Upper lobe of right lung (tissue), 1 donor: ENCODE measurements at regions not wholly inside any gene's neighbourhood (a gene's known extent, or its start where the extent isn't known, plus 50 kb on each side); places are given as distances from the start of the nearest gene placed in this dataset.

Experiments used
- ATAC-seq: fragments of 200-7000 bp; cut with Tn5 transposase; one replicate; pipeline ENCODE4 v1.9.1; 2020; ENCODE audit warnings: mild to moderate bottlenecking, moderate library complexity
- DNase-seq: peaks from one replicate; pipeline ENCODE4 v3.0.0-alpha.2; 2020
- H3K27ac ChIP-seq: fragments of 200-600 bp; one replicate; pipeline ENCODE4 v1.8.0; 2022
- H3K27me3 ChIP-seq: fragments of 200-600 bp; one replicate; pipeline ENCODE4 v1.8.0; 2022; ENCODE audit warnings: mild to moderate bottlenecking
- H3K36me3 ChIP-seq: fragments of 200-600 bp; one replicate; pipeline ENCODE4 v1.8.0; 2022
- H3K4me1 ChIP-seq: fragments of 200-600 bp; one replicate; pipeline ENCODE4 v1.8.0; 2022
- H3K4me3 ChIP-seq: fragments of 200-600 bp; one replicate; pipeline ENCODE4 v1.8.0; 2022; ENCODE audit warnings: mild to moderate bottlenecking
- H3K9me3 ChIP-seq: fragments of 200-600 bp; one replicate; pipeline ENCODE4 v1.8.0; 2022
- CTCF ChIP-seq: fragments of 200-600 bp; IDR thresholded peaks from one replicate; pipeline ENCODE4 v1.8.0; 2022; ENCODE audit warnings: antibody characterized with exemption
- intact Hi-C: fragments of 100-400 bp; cut with DNase I; formaldehyde crosslinking; loops from one replicate; pipeline ENCODE4 v1.11.0; 2022
- donor health status: DM: no; HTN: yes; CAD: no; lungs with severe emphysema.

DNA sequence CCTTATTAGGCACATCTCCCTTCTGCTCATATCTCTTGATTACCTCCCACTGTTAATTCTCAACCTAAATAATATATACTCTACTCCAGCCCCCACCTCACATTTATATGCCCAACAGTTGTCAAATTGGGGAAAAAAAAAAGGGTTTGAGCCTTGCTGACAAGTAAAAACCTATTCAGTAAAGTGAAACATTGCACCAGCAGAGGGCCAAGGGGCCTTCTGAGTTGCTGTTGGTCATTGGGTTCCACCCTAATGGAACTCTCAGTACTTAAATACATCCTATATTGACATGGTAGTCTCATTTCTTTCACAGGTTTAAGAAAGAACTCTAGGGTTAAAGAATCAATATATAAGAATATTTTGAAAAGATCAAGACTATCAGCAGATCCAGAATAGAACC lies 362.2 kb downstream of the SMARCA1 start:
- intact Hi-C loops: no loop called here
- no peaks in the 10 kb centered on the region for H3K36me3 ChIP-seq
- no peak overlapping the region for H3K4me3 ChIP-seq
- no peak overlapping the region for H3K27ac ChIP-seq
- TF ChIP-seq CTCF: no peak
- ATAC-seq (no peak), DNase-seq (no peak)
- H3K9me3 ChIP-seq: no peaks in the 10 kb centered on the region
- no peaks in the 10 kb centered on the region for H3K27me3 ChIP-seq
- H3K4me1 ChIP-seq: no peaks in the 10 kb centered on the region

DNA sequence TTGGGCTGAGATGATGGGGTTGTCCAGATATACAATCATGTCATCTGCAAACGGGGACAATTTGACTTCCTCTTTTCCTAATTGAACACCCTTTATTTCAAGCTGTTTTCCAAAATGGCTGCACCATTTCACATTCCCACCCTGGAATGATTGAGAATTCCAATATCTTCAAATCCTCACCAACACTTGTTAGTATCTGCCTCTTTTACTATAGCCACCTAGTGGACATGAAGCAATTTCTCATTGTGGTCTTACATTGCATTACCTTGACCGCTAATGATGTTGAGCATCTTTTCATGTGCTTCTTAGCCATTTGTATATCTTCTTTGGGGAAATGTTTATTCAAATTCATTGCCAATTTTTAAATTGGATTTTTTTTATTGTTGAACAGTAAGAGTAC lies 364.8 kb downstream of the SMARCA1 start:
- Histone ChIP-seq H3K9me3 (no peaks in the 10 kb centered on the region), H3K27ac (no peak overlapping the region), H3K27me3 (no peaks in the 10 kb centered on the region), H3K4me1 (no peaks in the 10 kb centered on the region), H3K4me3 (no peak overlapping the region), H3K36me3 (no peaks in the 10 kb centered on the region)
- DNase-seq (no peak), ATAC-seq (no peak)
- no peak for TF ChIP-seq CTCF
- intact Hi-C loops: no loop called here

DNA sequence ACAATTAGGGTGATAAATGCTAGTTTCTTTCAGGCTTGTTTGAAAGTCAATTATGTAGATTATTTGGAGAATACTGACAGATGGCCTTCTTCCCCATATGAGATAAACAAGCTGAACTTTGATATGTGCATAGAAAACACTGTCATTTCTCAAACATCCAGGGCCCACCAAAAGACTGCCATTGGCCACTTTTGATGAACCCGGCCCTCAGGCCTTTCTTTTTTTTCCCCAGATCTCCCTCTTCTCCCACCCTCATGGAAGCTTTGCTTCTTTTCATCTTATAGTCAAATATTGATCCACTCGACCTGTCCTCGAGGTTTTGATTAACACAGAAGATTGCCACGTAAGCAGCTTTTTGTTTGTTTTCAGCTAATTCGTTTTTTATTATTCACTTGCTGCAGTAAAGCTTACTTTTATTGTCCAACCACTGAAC lies 377.4 kb downstream of the SMARCA1 start:
- H3K27me3 ChIP-seq: no peaks in the 10 kb centered on the region

DNA sequence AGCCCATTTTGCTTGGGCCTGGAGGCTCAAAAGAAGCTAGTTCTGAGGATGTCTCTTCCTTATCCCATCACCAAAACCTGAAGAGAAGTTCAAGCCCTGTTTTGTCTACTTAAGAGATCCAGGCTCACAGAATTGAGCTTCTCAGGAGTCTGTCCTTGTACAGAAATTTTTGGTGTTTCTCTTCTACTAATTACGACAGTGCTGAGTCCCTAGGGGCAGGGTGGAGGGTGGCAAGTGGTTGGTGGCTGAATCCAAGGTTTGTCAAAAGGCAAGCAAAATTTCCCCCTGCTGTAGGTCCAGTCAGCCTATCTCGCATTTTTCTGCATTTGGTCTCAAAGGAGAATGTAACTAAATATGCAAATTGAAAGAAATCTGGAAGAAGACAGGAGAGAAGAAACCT lies 377.9 kb downstream of the SMARCA1 start:
- no peaks in the 10 kb centered on the region for H3K9me3 ChIP-seq
- no peak overlapping the region for H3K27ac ChIP-seq
- DNase-seq (no peak), ATAC-seq (no peak)
- no peaks in the 10 kb centered on the region for H3K27me3 ChIP-seq
- intact Hi-C loops: no loop called here
- no peak overlapping the region for H3K4me3 ChIP-seq
- no peaks in the 10 kb centered on the region for H3K4me1 ChIP-seq
- no peaks in the 10 kb centered on the region for H3K36me3 ChIP-seq
- TF ChIP-seq CTCF: no peak

More for the DNA sequence above, 377.4 kb downstream of the SMARCA1 start:
- Histone ChIP-seq H3K36me3 (no peaks in the 10 kb centered on the region), H3K9me3 (no peaks in the 10 kb centered on the region), H3K4me3 (no peak overlapping the region), H3K27ac (no peak overlapping the region), H3K4me1 (no peaks in the 10 kb centered on the region)
- DNase-seq (no peak), ATAC-seq (no peak)
- no peak for TF ChIP-seq CTCF
- intact Hi-C loops: no loop called here

GRCh38 chrX:129144172-129145038 lies 378.9 kb downstream of the SMARCA1 start:
- no peaks in the 10 kb centered on the region for H3K4me1 ChIP-seq
- DNase-seq (no peak), ATAC-seq (no peak)
- H3K36me3 ChIP-seq: no peaks in the 10 kb centered on the region
- H3K9me3 ChIP-seq: no peaks in the 10 kb centered on the region
- H3K4me3 ChIP-seq: no peak overlapping the region
- intact Hi-C loops: no loop called here
- H3K27ac ChIP-seq: no peak overlapping the region
- no peaks in the 10 kb centered on the region for H3K27me3 ChIP-seq
- TF ChIP-seq CTCF: no peak
